HepG2 (cell line): ENCODE measurements at regions not wholly inside any gene's neighbourhood (a gene's known extent, or its start where the extent isn't known, plus 50 kb on each side); places are given as distances from the start of the nearest gene placed in this dataset.
A peak's percentile ranks its signal among the peaks of the same experiment; 100 is the strongest.

ENCODE experiments used
- ATF7-NPFF ChIP-seq: sonication (generic); formaldehyde crosslinking; IDR thresholded peaks from 2 replicates; pipeline ENCODE4 v1.8.1; 2023; ENCODE audit warnings: mild to moderate bottlenecking, low read depth, missing genetic modification reagents, moderate library complexity
- EHMT2 ChIP-seq: fragments of 200-600 bp; sonication (generic); IDR thresholded peaks from 2 replicates; pipeline ENCODE4 v1.7.0; 2017; ENCODE audit warnings: antibody characterized with exemption, low read depth, low read length, borderline replicate concordance
- ESRRA ChIP-seq: sonication (generic); formaldehyde crosslinking; IDR thresholded peaks from 2 replicates; pipeline ENCODE4 v1.5.1; 2020; ENCODE audit warnings: mild to moderate bottlenecking, low read depth, missing genetic modification reagents
- FOXA1 ChIP-seq, 2 experiments: fragments of 450-650 bp in 1 of 2; sonication (generic) in 1 of 2; formaldehyde crosslinking in 1 of 2; IDR thresholded peaks; 2 replicates each; pipeline versions ENCODE4 v1.4.0 to v1.6.1; 2016 to 2020; ENCODE audit warnings: missing genetic modification reagents in 1 of 2
- FOXC1 ChIP-seq: sonication (generic); formaldehyde crosslinking; IDR thresholded peaks from 2 replicates; pipeline ENCODE4 v1.8.0; 2022; ENCODE audit warnings: mild to moderate bottlenecking, missing genetic modification reagents, borderline replicate concordance
- FOXM1 ChIP-seq: sonication (generic); formaldehyde crosslinking; IDR thresholded peaks from 2 replicates; pipeline ENCODE4 v1.5.0; 2020; ENCODE audit warnings: missing genetic modification reagents
- PBX2 ChIP-seq: IDR thresholded peaks from 2 replicates; pipeline ENCODE4 v1.6.1; 2016; ENCODE audit warnings: control low read depth
- RAD51 ChIP-seq: fragments of 450-650 bp; IDR thresholded peaks from 2 replicates; pipeline ENCODE4 v1.6.1; 2016; ENCODE audit warnings: borderline replicate concordance
- STAT6 ChIP-seq: sonication (generic); formaldehyde crosslinking; IDR thresholded peaks from 2 replicates; pipeline ENCODE4 v1.4.0; 2020; ENCODE audit warnings: missing genetic modification reagents, mild to moderate bottlenecking, borderline replicate concordance
- ZMAT3 ChIP-seq: sonication (generic); formaldehyde crosslinking; conservative IDR thresholded peaks from 2 replicates; pipeline ENCODE4 v1.7.0; 2021; ENCODE audit warnings: missing genetic modification reagents
- ZMYM4 ChIP-seq: sonication (generic); formaldehyde crosslinking; IDR thresholded peaks from 2 replicates; pipeline ENCODE4 v1.8.1; 2023; ENCODE audit warnings: mild to moderate bottlenecking, missing genetic modification reagents
- ZNF12 ChIP-seq: sonication (generic); formaldehyde crosslinking; IDR thresholded peaks from 2 replicates; pipeline ENCODE4 v1.5.0; 2020; ENCODE audit warnings: missing genetic modification reagents
- ZNF329 ChIP-seq: sonication (generic); formaldehyde crosslinking; IDR thresholded peaks from 2 replicates; pipeline ENCODE4 v1.9.0; 2021; ENCODE audit warnings: low read depth, mild to moderate bottlenecking, missing genetic modification reagents
- ZNF496 ChIP-seq: sonication (generic); formaldehyde crosslinking; IDR thresholded peaks from 2 replicates; pipeline ENCODE4 v1.8.1; 2023; ENCODE audit warnings: mild to moderate bottlenecking, moderate library complexity, missing genetic modification reagents; ENCODE audit not compliant: insufficient replicate concordance
- ZNF691 ChIP-seq: sonication (generic); formaldehyde crosslinking; IDR thresholded peaks from 2 replicates; pipeline ENCODE4 v1.4.0; 2020; ENCODE audit warnings: missing genetic modification reagents, low read depth, mild to moderate bottlenecking, borderline replicate concordance
- ZSCAN12 ChIP-seq: sonication (generic); formaldehyde crosslinking; IDR thresholded peaks from 2 replicates; pipeline ENCODE4 v1.9.0; 2021; ENCODE audit warnings: mild to moderate bottlenecking, missing genetic modification reagents
- TF ChIP-seq, protein P1 (sequence below): sonication (generic); formaldehyde crosslinking; IDR thresholded peaks from 2 replicates; pipeline ENCODE4 v1.4.0; 2020; ENCODE audit warnings: missing genetic modification reagents
- TF ChIP-seq, protein P2 (sequence below): sonication (generic); formaldehyde crosslinking; IDR thresholded peaks from 2 replicates; pipeline ENCODE4 v1.9.0; 2022; ENCODE audit warnings: missing genetic modification reagents, mild to moderate bottlenecking, borderline replicate concordance
- TF ChIP-seq, protein P3 (sequence below): IDR thresholded peaks from 2 replicates; pipeline ENCODE4 v1.6.1; 2016; ENCODE audit warnings: missing compliant biosample characterization, missing genetic modification reagents, borderline replicate concordance
- TF ChIP-seq, protein P4 (sequence below): sonication (generic); formaldehyde crosslinking; conservative IDR thresholded peaks from 2 replicates; pipeline ENCODE4 v1.4.0; 2020; ENCODE audit warnings: missing genetic modification reagents

- TF ChIP-seq ZNF691 (CRISPR knock-in tag) = no peak
- peak; percentile 96 for TF ChIP-seq ZNF12 (CRISPR knock-in tag)
- no peak for TF ChIP-seq EHMT2
- TF ChIP-seq ZMAT3 (CRISPR knock-in tag) = no peak
- no peak for TF ChIP-seq ZMYM4 (CRISPR knock-in tag)
- TF ChIP-seq, protein P1, sequence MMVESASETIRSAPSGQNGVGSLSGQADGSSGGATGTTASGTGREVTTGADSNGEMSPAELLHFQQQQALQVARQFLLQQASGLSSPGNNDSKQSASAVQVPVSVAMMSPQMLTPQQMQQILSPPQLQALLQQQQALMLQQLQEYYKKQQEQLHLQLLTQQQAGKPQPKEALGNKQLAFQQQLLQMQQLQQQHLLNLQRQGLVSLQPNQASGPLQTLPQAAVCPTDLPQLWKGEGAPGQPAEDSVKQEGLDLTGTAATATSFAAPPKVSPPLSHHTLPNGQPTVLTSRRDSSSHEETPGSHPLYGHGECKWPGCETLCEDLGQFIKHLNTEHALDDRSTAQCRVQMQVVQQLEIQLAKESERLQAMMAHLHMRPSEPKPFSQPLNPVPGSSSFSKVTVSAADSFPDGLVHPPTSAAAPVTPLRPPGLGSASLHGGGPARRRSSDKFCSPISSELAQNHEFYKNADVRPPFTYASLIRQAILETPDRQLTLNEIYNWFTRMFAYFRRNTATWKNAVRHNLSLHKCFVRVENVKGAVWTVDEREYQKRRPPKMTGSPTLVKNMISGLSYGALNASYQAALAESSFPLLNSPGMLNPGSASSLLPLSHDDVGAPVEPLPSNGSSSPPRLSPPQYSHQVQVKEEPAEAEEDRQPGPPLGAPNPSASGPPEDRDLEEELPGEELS (CRISPR knock-in tag) = peak; percentile 21; the same call in 1 of the 2 replicates
- no peak for TF ChIP-seq FOXC1
- no peak for TF ChIP-seq STAT6 (CRISPR knock-in tag)
- TF ChIP-seq ZNF496 (CRISPR knock-in tag) = no peak
- TF ChIP-seq ZNF329 (CRISPR knock-in tag) = no peak
- TF ChIP-seq ATF7-NPFF (CRISPR knock-in tag) = no peak
- no peak for TF ChIP-seq RAD51
- TF ChIP-seq, protein P2, sequence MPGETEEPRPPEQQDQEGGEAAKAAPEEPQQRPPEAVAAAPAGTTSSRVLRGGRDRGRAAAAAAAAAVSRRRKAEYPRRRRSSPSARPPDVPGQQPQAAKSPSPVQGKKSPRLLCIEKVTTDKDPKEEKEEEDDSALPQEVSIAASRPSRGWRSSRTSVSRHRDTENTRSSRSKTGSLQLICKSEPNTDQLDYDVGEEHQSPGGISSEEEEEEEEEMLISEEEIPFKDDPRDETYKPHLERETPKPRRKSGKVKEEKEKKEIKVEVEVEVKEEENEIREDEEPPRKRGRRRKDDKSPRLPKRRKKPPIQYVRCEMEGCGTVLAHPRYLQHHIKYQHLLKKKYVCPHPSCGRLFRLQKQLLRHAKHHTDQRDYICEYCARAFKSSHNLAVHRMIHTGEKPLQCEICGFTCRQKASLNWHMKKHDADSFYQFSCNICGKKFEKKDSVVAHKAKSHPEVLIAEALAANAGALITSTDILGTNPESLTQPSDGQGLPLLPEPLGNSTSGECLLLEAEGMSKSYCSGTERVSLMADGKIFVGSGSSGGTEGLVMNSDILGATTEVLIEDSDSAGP (CRISPR knock-in tag) = no peak
- no peak for TF ChIP-seq FOXM1 (CRISPR knock-in tag)
- TF ChIP-seq, protein P3, sequence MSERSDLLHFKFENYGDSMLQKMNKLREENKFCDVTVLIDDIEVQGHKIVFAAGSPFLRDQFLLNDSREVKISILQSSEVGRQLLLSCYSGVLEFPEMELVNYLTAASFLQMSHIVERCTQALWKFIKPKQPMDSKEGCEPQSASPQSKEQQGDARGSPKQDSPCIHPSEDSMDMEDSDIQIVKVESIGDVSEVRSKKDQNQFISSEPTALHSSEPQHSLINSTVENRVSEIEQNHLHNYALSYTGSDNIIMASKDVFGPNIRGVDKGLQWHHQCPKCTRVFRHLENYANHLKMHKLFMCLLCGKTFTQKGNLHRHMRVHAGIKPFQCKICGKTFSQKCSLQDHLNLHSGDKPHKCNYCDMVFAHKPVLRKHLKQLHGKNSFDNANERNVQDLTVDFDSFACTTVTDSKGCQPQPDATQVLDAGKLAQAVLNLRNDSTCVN = no peak
- TF ChIP-seq, protein P4, sequence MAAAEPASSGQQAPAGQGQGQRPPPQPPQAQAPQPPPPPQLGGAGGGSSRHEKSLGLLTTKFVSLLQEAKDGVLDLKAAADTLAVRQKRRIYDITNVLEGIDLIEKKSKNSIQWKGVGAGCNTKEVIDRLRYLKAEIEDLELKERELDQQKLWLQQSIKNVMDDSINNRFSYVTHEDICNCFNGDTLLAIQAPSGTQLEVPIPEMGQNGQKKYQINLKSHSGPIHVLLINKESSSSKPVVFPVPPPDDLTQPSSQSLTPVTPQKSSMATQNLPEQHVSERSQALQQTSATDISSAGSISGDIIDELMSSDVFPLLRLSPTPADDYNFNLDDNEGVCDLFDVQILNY = no peak
- no peak for TF ChIP-seq FOXA1 (IDR thresholded peaks at IDR 0.05)
- TF ChIP-seq FOXA1 (CRISPR knock-in tag; IDR thresholded peaks at IDR 0.05) = peak; percentile 53
- TF ChIP-seq ESRRA (CRISPR knock-in tag) = no peak
- TF ChIP-seq PBX2 (CRISPR knock-in tag) = no peak
- TF ChIP-seq ZSCAN12 = no peak
These were observed 106.2 kb downstream of the ELAPOR2 start (continued) for GRCh38 chr7:86953219-86953618.
